ENCODE measurements at regions not wholly inside any gene's neighbourhood (a gene's known extent, or its start where the extent isn't known, plus 50 kb on each side); places are given as distances from the start of the nearest gene placed in this dataset.
"Not testable (repeated sequence)": the region's sequence is repeated elsewhere in the genome, so short reads cannot be mapped to it uniquely, and the experiment has no call there.

- no peak for DNase-seq (ENCODE audit: low read depth in 4 of 4, low spot score in 3 of 4)
Observed at GRCh38 chr5:17816944-17817343, 182.7 kb downstream of the TAF11L14 start.

GRCh38 chr5:17817990-17818389 is 183.7 kb downstream of the TAF11L14 start:
- no peak for DNase-seq (ENCODE audit: low read depth in 4 of 4, low spot score in 3 of 4)

GRCh38 chr5:17819783-17820182 is 185.5 kb downstream of the TAF11L14 start:
- no peak for DNase-seq (ENCODE audit: low read depth in 4 of 4, low spot score in 3 of 4)

GRCh38 chr5:17828681-17829080 is 194.4 kb downstream of the TAF11L14 start:
- DNase-seq (ENCODE audit: low read depth in 4 of 4, low spot score in 3 of 4) = no peak

- DNase-seq (ENCODE audit: low read depth in 4 of 4, low spot score in 3 of 4) = no peak
Observed at GRCh38 chr5:17829456-17829855, 195.2 kb downstream of the TAF11L14 start.

- no peak for DNase-seq (ENCODE audit: low read depth in 4 of 4, low spot score in 3 of 4)
Observed at GRCh38 chr5:17831279-17831678, 197.0 kb downstream of the TAF11L14 start.

GRCh38 chr5:17832949-17833745 is 198.9 kb downstream of the TAF11L14 start:
- DNase-seq (ENCODE audit: low read depth in 4 of 4, low spot score in 3 of 4) = no peak

GRCh38 chr5:17837757-17838156 is 203.5 kb downstream of the TAF11L14 start:
- DNase-seq (ENCODE audit: low read depth in 4 of 4, low spot score in 3 of 4) = no peak

GRCh38 chr5:17838469-17838868 is 204.2 kb downstream of the TAF11L14 start:
- DNase-seq (ENCODE audit: low read depth in 4 of 4, low spot score in 3 of 4) = no peak

- no peak for DNase-seq (ENCODE audit: low read depth in 4 of 4, low spot score in 3 of 4)
Observed at GRCh38 chr5:17839848-17840247, 205.6 kb downstream of the TAF11L14 start.

- DNase-seq (ENCODE audit: low read depth in 4 of 4, low spot score in 3 of 4) = no peak
Observed at GRCh38 chr5:17846496-17846895, 212.2 kb downstream of the TAF11L14 start.

GRCh38 chr5:17847286-17847685 is 213.0 kb downstream of the TAF11L14 start:
- no peak for DNase-seq (ENCODE audit: low read depth in 4 of 4, low spot score in 3 of 4)

GRCh38 chr5:17852111-17852510 is 217.9 kb downstream of the TAF11L14 start:
- DNase-seq (ENCODE audit: low read depth in 4 of 4, low spot score in 3 of 4) = no peak

GRCh38 chr5:17852740-17853139 is 218.5 kb downstream of the TAF11L14 start:
- DNase-seq (ENCODE audit: low read depth in 4 of 4, low spot score in 3 of 4) = no peak

GRCh38 chr5:17854901-17855300 is 220.6 kb downstream of the TAF11L14 start:
- DNase-seq (ENCODE audit: low read depth in 4 of 4, low spot score in 3 of 4) = no peak

- DNase-seq (ENCODE audit: low read depth in 4 of 4, low spot score in 3 of 4) = no peak
Observed at GRCh38 chr5:17860660-17861315, 226.5 kb downstream of the TAF11L14 start.

GRCh38 chr5:17864903-17865302 is 230.6 kb downstream of the TAF11L14 start:
- not testable (repeated sequence) for DNase-seq (ENCODE audit: low read depth in 4 of 4, low spot score in 3 of 4)

GRCh38 chr5:17865966-17866365 is 231.7 kb downstream of the TAF11L14 start:
- DNase-seq (ENCODE audit: low read depth in 4 of 4, low spot score in 3 of 4) = not testable (repeated sequence)

GRCh38 chr5:17872204-17872603 is 237.9 kb downstream of the TAF11L14 start:
- no peak for DNase-seq (ENCODE audit: low read depth in 4 of 4, low spot score in 3 of 4)

- DNase-seq (ENCODE audit: low read depth in 4 of 4, low spot score in 3 of 4) = no peak
Observed at GRCh38 chr5:17878541-17878940, 244.3 kb downstream of the TAF11L14 start.

- no peak for DNase-seq (ENCODE audit: low read depth in 4 of 4, low spot score in 3 of 4)
Observed at GRCh38 chr5:17879276-17879675, 245.0 kb downstream of the TAF11L14 start.

GRCh38 chr5:17880869-17881268 is 246.6 kb downstream of the TAF11L14 start:
- DNase-seq (ENCODE audit: low read depth in 4 of 4, low spot score in 3 of 4) = no peak
